Osteocyte (in vitro differentiated cells): ENCODE measurements at regions not wholly inside any gene's neighbourhood (a gene's known extent, or its start where the extent isn't known, plus 50 kb on each side); places are given as distances from the start of the nearest gene placed in this dataset.

Experiments used
- DNase-seq: peaks from one replicate; pipeline ENCODE4 v3.0.0; 2021; ENCODE audit warnings: mixed read lengths; ENCODE audit not compliant: unreplicated experiment; ENCODE audit errors: extremely low spot score
- H3K27ac Mint-ChIP-seq: one replicate; pipeline ENCODE4 v1.8.0; 2021; ENCODE audit warnings: mild to moderate bottlenecking, mixed read lengths; ENCODE audit not compliant: unreplicated experiment
- H3K27me3 Mint-ChIP-seq: one replicate; pipeline ENCODE4 v1.8.0; 2021; ENCODE audit warnings: mixed read lengths; ENCODE audit not compliant: unreplicated experiment
- H3K36me3 Mint-ChIP-seq: one replicate; pipeline ENCODE4 v1.8.0; 2021; ENCODE audit warnings: mixed read lengths; ENCODE audit not compliant: unreplicated experiment
- H3K4me1 Mint-ChIP-seq: one replicate; pipeline ENCODE4 v1.8.0; 2021; ENCODE audit warnings: mixed read lengths; ENCODE audit not compliant: unreplicated experiment
- H3K4me3 Mint-ChIP-seq: one replicate; pipeline ENCODE4 v1.8.0; 2021; ENCODE audit warnings: mild to moderate bottlenecking, moderate library complexity, mixed read lengths; ENCODE audit not compliant: unreplicated experiment
- H3K9me3 Mint-ChIP-seq: one replicate; pipeline ENCODE4 v1.8.0; 2021; ENCODE audit warnings: mixed read lengths; ENCODE audit not compliant: unreplicated experiment
- CTCF ChIP-seq: fragments of 200-600 bp; sonication (generic); IDR thresholded peaks from 2 replicates; pipeline ENCODE4 v1.5.0; 2021; ENCODE audit warnings: antibody characterized with exemption, mild to moderate bottlenecking, moderate library complexity

GRCh38 chr22:48099671-48100070 lies 1337.2 kb downstream of the TBC1D22A start:
- TF ChIP-seq CTCF, result no peak
- Mint-ChIP-seq H3K4me1 (no peaks in the 10 kb centered on the region), H3K4me3 (no peak overlapping the region), H3K27me3 (peaks cover 9% of the 10 kb centered on the region), H3K9me3 (peaks cover 5% of the 10 kb centered on the region), H3K36me3 (no peaks in the 10 kb centered on the region), H3K27ac (no peak overlapping the region)
- peak; percentile 84 for DNase-seq

- no peak for TF ChIP-seq CTCF
- no peaks in the 10 kb centered on the region for H3K4me1 Mint-ChIP-seq
- peaks cover 5% of the 10 kb centered on the region for H3K9me3 Mint-ChIP-seq
- H3K27me3 Mint-ChIP-seq, result peaks cover 9% of the 10 kb centered on the region
- no peak overlapping the region for H3K4me3 Mint-ChIP-seq
- peak; percentile 81 for DNase-seq
- H3K27ac Mint-ChIP-seq, result no peak overlapping the region
- H3K36me3 Mint-ChIP-seq, result no peaks in the 10 kb centered on the region
These were observed 1336.8 kb downstream of the TBC1D22A start for GRCh38 chr22:48099251-48099650.

- peaks cover 5% of the 10 kb centered on the region for H3K9me3 Mint-ChIP-seq
- no peak overlapping the region for H3K4me3 Mint-ChIP-seq
- H3K27ac Mint-ChIP-seq, result no peak overlapping the region
- H3K27me3 Mint-ChIP-seq, result peaks cover 9% of the 10 kb centered on the region
- no peak for TF ChIP-seq CTCF
- H3K36me3 Mint-ChIP-seq, result no peaks in the 10 kb centered on the region
- peak; percentile 59 for DNase-seq
- no peaks in the 10 kb centered on the region for H3K4me1 Mint-ChIP-seq
These were observed 1336.4 kb downstream of the TBC1D22A start for GRCh38 chr22:48098921-48099245.

- no peaks in the 10 kb centered on the region for H3K36me3 Mint-ChIP-seq
- H3K9me3 Mint-ChIP-seq, result peaks cover 5% of the 10 kb centered on the region
- no peak for TF ChIP-seq CTCF
- DNase-seq, result no peak
- no peak overlapping the region for H3K27ac Mint-ChIP-seq
- H3K27me3 Mint-ChIP-seq, result peaks cover 9% of the 10 kb centered on the region
- H3K4me1 Mint-ChIP-seq, result no peaks in the 10 kb centered on the region
- no peak overlapping the region for H3K4me3 Mint-ChIP-seq
These were observed 1335.9 kb downstream of the TBC1D22A start for GRCh38 chr22:48098243-48098920.

DNA sequence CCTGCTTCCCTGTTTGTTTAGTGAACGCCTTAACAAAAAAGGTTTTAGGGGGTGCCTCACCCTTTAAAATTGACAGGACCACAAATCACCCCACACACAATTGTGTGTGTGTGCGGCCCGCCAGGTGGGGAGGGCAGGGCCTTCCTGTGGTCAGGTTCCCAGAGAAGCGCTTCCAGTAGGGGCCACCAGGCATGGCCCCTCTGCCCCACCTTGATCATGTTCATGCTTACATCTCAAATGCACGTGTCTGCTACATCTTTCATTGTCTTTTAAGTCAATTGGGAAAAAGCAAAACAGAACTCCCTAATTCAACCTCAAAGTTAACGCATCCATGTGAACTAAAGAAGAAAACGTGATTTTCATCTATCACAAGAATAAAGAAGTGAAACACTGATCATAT lies 1335.3 kb downstream of the TBC1D22A start:
- DNase-seq, result no peak
- H3K4me1 Mint-ChIP-seq, result no peaks in the 10 kb centered on the region
- no peak for TF ChIP-seq CTCF
- peaks cover 9% of the 10 kb centered on the region for H3K27me3 Mint-ChIP-seq
- peaks cover 5% of the 10 kb centered on the region for H3K9me3 Mint-ChIP-seq
- H3K27ac Mint-ChIP-seq, result no peak overlapping the region
- no peak overlapping the region for H3K4me3 Mint-ChIP-seq
- H3K36me3 Mint-ChIP-seq, result no peaks in the 10 kb centered on the region
